HG03108 (cell line): ENCODE measurements at regions not wholly inside any gene's neighbourhood (a gene's known extent, or its start where the extent isn't known, plus 50 kb on each side); places are given as distances from the start of the nearest gene placed in this dataset.
"Not testable (repeated sequence)": the region's sequence is repeated elsewhere in the genome, so short reads cannot be mapped to it uniquely, and the experiment has no call there.

Experiments used
- ATAC-seq: cut with Tn5 transposase; IDR thresholded peaks from one replicate; pipeline ENCODE4 v1.9.1; 2021; ENCODE audit warnings: moderate library complexity; ENCODE audit not compliant: unreplicated experiment

DNA sequence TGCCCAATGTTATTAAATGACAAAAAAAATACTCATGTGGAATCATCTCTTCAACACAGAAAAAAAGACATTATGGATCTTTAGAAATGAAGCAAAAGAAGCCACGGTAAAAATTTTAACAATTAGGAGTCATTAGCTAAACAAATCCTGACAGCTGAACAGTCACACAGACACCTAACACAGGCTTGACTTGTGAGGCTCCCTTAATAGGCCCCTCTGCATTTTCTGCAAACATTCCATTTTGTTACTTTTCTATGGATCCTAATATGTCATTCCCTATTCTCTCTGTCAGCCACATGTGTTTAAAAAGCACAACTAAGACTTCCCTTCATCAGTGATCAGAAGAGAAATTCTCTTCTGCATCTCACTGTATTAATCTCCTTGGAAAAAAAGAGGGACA lies 1331.5 kb downstream of the CDH8 start:
- ATAC-seq: no peak

DNA sequence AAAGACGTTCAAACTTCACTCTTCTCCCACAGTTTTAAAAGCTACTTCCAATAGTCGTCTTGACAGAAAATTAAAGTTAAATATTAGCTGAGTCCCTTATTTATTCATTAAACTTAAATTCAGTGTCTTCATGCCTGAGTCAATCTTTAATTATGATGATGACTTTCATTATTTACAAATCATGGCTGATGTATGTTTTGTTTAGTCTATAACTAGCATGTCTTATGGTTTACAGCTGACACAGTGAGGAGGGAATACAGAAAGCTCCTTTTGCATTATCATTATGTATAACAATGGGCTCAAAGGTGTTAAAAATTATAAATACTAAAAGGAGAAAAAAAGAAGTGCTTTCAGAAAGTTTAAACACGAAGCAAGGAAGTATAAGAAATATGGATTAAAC lies 1333.1 kb downstream of the CDH8 start:
- no peak for ATAC-seq

- no peak for ATAC-seq
Measured at GRCh38 chr16:60686824-60687223, 1349.4 kb downstream of the CDH8 start.

DNA sequence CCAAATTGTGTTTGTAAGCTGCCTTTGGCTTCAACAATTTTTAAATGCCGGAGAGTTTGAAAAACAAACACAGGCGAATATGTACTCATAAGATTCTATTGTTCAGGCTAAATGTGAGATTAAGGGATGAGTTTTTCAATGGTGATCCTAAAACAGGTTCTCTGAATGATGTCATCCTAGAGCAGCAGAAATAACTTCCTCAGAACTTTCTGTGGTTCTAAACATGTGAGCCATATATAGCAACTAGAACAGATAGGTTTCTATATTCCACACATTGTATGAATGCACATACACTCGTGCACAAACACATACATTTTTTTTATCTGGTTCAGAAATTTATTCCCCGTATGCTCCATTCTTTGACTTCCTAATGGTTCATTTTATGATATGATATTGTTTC lies 1352.2 kb downstream of the CDH8 start:
- no peak for ATAC-seq

GRCh38 chr16:60682219-60682618 lies 1354.0 kb downstream of the CDH8 start:
- no peak for ATAC-seq

DNA sequence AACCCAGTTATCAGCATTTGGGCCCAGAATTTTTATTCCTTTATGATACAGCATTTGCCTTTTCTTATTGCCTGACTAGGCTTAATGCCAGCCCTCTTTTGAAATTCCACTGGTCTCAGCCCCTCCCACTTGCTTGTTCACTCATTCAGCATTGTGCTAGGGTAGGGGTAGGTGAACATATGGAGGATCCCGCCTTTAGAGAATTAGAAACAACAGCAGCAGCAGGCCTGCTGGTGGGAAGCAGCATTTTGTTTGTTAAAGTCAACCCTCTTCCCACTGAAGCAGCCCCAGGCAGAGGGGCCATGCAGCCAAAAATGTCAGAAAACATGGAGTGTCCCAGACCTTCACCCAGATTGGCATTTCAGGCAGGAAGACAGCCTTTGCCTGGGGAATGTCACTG lies 1355.2 kb downstream of the CDH8 start:
- ATAC-seq: no peak

DNA sequence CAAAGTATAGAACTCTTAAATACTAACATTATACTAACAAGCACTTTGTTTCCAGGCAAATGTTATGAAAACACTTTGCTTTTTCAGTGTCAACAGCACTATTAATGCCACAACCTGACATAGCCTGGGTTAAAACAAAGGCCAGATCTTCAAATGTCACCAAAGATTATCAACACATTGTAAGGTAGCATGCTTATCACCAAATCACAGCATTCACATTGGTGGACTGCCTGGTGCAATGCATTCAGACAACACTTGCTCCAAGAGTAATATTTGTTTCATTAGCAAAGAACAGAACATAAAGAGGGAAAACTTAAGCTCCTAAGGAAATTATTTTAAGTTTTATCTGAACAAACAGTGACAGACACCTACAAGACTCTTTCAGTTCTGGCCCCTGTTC lies 1361.2 kb downstream of the CDH8 start:
- no peak for ATAC-seq

DNA sequence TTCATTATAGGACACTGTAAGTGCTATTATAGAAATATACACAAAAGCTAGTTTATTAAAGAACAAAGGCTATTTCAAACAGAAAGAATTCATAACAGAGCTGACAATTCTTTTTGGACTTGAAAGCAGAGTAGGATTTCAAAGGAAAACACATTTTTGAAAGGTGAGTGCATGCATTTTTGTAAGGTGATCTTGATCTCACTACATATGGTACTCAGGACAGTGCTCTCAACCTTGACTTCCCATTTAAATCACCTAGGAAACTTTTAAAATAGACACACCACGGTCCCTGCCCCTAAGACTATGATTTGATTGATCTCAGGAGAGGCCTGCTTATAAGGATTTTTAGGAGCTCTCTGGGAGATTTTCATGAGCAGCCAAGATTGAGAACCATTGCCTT lies 1362.0 kb downstream of the CDH8 start:
- no peak for ATAC-seq

DNA sequence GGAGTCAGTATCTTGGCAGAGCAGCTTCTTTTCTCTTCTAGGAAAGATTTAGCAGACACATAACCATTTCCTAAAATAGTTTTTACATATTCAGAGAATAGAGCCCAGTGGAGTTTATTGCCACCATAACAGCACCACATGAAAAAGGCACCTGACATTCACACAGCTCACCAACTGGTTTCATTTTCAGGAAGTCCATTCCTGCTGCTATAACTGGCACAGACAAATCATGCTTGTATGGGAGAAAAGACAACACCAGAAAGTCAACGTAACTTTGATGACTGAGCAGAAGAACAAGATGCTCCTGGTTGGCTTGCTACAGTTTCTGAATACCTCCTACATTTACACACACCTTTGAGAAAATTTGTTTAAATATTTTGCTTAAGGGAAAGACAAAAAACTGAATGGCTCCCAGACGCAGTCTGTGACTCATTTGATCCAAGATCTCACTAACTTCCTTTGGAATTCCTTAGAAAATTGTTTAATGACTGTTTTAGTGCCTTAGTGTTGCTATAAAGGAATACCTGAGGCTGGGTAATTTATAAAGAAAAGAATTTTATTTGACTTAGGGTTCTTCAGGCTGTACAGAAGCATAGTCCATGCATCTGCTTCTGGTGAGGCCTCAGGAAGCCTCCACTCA lies 1380.6 kb downstream of the CDH8 start:
- no peak for ATAC-seq

DNA sequence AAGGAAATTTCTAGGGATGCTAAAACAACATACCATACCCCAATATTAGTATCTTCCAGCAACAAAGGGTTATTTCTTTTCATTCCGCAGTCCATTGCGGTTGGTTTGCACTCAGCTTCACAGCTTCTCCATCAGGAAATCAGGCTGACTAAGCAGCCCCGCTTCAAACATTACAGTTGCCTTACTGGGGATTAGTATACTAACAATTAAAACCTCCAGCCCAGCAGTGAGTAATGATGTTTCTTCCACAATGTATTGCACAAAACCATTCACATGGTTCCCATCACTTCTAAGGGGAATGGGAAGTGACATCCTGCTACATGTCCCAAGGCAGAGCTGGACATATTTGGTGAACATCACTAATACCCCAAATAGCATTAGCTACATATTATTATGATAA lies 1384.9 kb downstream of the CDH8 start:
- no peak for ATAC-seq

GRCh38 chr16:60648290-60648689 lies 1387.9 kb downstream of the CDH8 start:
- ATAC-seq: no peak

DNA sequence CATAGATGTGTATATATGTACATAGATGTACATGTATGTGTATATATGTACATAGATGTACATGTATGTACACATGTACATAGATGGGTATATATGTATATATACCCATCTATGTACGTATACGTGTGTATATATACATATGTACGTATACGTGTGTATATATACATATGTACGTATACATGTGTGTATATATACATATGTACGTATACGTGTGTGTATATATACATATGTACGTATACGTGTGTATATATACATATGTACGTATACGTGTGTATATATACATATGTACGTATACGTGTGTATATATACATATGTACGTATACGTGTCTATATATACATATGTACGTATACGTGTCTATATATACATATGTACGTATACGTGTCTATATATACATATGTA lies 1388.8 kb downstream of the CDH8 start:
- not testable (repeated sequence) for ATAC-seq

DNA sequence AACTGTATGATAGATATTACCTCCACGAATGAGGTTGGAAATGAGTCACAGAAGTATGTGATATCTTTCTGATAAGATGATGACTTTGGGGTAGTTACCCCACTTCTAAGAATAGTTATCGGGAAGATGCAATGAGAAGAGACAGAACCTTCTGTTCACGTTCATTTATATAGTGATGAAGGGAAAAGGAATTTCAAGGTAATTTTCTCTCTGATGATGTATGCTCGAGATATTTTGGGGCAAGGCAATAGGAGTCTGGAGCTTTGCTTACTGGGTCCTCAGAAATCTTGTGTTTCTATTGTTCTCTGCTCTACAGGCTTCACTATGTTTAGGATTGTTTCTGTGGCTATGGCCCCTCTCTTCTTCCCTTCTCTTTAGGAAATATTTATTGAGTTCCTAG lies 1389.6 kb downstream of the CDH8 start:
- no peak for ATAC-seq

- ATAC-seq: no peak
Measured at GRCh38 chr16:60645541-60645940, 1390.7 kb downstream of the CDH8 start.

GRCh38 chr16:60642956-60643355 lies 1393.3 kb downstream of the CDH8 start:
- ATAC-seq: no peak

DNA sequence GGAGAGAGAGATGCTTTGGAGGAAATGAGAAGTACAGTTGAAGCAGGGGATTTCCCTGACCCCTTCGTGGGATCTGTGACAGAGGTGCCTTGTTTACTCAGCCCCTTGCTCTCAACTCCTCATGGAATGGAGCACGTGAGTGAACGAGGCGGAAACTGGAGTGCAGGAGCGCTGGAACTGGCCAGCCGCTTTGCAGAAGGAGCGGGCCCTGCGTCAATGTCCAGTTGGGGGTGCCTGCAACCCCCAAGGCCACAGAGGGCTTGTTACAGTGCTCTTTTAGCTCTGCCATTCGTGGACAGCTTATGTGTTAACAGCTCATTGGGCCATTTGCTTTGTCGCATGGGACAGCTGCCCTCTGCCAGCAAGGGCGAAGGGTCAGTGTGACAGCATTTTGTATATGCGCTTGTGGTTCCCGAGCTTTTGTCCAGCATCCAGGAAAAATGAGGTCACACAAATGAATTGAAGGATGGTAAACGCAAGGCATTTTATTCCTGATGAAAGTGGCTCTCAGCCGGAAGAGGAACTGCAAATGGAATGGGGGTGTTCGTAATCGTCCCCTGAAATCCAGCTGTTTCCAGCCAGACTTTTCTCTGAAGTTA lies 1395.1 kb downstream of the CDH8 start:
- no peak for ATAC-seq

DNA sequence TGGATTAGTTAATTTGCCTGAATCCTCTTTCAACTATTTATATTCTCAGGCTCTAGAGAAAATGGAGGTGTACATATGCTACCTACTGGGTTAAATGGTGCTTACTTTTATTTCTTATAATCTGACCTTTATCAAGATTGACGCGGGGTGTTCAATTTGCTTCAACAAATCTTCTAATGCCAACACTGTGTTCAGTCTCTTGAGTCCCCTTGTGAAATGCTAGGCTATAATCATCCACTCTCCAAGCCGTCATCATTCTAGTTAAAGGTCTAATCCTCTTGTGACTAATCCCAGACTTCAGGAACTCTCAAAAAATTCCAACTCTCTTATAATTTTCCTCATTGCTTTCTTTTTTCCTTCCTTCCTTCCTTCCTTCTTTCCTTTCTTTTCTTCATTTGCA lies 1396.2 kb downstream of the CDH8 start:
- ATAC-seq: no peak

DNA sequence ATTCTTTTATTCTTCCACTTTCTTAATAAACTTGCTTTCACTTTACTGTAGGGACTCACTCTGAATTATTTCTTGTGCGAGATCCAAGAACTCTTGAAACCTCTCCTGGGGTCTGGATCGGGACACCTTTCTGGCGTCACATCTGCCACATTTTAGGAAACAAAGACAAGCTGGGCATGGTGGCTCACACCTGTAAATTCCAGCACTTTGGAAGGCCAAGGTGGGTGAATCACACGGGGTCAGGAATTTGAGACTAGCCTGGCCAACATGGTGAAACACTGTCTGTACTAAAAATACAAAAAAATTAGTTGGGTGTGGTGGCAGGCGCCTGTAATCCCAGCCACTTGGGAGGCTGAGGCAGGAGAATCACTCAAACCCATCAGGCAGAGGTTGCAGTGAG lies 1399.6 kb downstream of the CDH8 start:
- not testable (repeated sequence) for ATAC-seq

DNA sequence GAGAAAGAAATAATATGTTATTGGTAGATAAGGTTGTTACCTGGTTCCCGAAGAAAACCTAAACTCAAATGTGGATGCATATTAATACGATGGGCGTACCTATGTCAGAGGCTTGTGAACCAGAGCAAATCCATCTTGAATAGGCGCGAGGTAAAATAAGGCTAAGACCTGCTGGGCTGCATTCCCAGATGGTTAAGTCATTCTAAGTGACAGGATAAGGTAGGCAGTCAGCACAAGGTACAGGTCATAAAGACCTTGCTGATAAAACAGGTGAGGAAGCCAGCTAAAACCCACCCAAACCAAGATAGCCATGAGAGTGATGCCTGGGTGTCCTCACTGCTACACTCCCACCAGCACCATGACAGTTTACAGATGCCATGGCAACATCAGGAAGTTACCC lies 1400.1 kb downstream of the CDH8 start:
- ATAC-seq: no peak

GRCh38 chr16:60635548-60635947 lies 1400.7 kb downstream of the CDH8 start:
- ATAC-seq: no peak

GRCh38 chr16:60611844-60612243 lies 1424.4 kb downstream of the CDH8 start:
- ATAC-seq: no peak

DNA sequence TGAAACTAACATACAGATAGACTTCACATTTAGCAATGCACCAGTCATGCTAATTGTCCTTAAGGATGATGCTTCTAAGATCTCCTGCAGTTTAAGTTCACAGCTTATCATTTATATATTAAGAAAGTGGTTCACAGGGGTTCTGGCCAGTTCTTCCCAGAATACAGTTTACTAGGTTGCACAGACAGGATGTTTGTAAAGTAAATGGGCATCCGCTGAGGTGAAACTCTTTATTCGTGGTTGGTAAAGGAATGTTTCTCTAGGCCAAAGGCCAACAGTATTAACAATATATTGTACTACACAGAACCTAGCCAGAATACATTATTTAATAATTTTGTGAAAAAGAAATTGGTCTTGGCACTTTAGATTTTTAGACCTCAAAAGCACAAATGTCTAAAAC lies 1427.3 kb downstream of the CDH8 start:
- no peak for ATAC-seq

DNA sequence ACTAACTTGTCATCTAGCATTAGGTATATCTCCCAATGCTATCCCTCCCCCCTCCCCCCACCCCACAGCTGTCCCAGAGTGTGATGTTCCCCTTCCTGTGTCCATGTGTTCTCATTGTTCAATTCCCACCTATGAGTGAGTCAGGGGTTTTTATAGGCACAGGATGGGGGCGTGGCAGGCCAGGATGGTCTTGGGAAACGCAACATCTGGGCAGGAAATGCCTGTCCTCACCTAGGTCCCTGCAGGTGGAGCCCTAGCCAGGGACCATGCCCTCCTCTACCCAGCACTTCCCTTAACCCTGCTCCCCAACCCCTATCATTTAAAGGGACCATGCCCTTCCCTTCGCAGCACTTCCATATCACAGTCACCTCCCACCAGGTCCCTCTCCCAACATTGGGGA lies 1430.6 kb downstream of the CDH8 start:
- not testable (repeated sequence) for ATAC-seq
